HG03342 (cell line): ENCODE measurements at regions not wholly inside any gene's neighbourhood (a gene's known extent, or its start where the extent isn't known, plus 50 kb on each side); places are given as distances from the start of the nearest gene placed in this dataset.

ENCODE experiments used
- ATAC-seq: cut with Tn5 transposase; IDR thresholded peaks from one replicate; pipeline ENCODE4 v1.9.1; 2021; ENCODE audit warnings: mild to moderate bottlenecking, moderate library complexity; ENCODE audit not compliant: unreplicated experiment

- ATAC-seq, result no peak
Measured at GRCh38 chr15:94602754-94603470, 371.6 kb downstream of the MCTP2 start.

GRCh38 chr15:94606286-94606685 is 374.9 kb downstream of the MCTP2 start:
- no peak for ATAC-seq

GRCh38 chr15:94607176-94607654 is 375.9 kb downstream of the MCTP2 start:
- ATAC-seq, result no peak

DNA sequence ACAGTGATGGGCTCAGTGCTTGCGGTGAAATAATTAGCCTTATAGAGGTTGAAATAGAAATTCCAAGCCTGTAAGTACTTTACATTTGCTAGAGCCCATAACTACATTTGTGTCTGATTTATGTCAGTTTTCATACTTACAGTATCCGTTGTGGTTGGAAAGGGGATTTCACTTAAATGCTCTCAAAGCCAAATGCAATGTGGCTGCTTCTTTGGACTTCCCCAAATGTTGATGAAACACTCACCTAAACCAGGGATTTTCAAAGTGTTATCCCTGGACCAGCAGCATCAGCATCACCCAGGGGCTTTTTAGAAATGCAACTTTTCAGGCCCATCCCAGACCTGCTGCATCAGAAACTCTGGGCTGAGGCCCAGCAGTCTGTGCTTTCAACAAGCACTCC is 378.7 kb downstream of the MCTP2 start:
- peak; percentile 64 for ATAC-seq

DNA sequence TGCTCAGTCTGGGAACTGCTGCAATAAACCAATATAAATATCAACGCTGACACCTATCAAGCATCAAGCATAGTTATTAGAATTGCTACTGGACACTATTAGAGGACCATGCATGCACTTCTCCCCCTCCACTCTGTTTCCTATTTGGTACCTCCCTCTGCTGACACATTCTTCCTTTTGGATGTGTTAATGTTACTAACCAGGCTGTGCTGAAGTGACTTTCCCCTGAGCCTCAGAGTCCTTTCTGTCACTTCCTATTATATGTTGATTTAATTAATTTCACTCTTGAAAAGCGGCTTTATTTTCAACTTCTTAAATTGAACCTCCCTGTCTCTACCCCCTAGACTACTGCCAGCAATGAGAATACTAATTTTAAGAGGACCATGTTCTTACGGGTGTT is 379.1 kb downstream of the MCTP2 start:
- ATAC-seq, result no peak

GRCh38 chr15:94611656-94612055 is 380.3 kb downstream of the MCTP2 start:
- ATAC-seq, result no peak

GRCh38 chr15:94615688-94616087 is 384.3 kb downstream of the MCTP2 start:
- no peak for ATAC-seq

GRCh38 chr15:94620632-94621031 is 389.3 kb downstream of the MCTP2 start:
- no peak for ATAC-seq

GRCh38 chr15:94621736-94622135 is 390.4 kb downstream of the MCTP2 start:
- ATAC-seq, result no peak

DNA sequence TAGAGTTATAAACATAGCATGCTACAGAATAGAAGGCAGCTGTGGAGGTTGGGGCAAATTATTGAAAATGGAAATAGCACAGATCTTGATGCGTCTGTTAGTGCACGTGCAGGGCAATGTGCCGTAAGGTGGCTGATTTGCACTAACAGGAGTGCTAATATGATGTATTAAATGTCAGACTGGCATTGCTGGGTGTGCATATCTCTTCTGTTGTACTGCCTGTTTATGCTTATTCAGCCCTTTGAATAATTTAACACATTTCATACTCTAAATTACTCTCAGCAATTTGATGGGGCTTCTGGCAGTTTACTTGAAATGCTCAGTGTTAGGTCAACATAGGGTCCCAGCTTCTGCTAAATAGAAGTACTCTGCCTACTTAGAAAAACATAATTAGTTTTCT is 395.6 kb downstream of the MCTP2 start:
- ATAC-seq, result no peak

GRCh38 chr15:94631608-94632007 is 400.2 kb downstream of the MCTP2 start:
- ATAC-seq, result peak; percentile 80

DNA sequence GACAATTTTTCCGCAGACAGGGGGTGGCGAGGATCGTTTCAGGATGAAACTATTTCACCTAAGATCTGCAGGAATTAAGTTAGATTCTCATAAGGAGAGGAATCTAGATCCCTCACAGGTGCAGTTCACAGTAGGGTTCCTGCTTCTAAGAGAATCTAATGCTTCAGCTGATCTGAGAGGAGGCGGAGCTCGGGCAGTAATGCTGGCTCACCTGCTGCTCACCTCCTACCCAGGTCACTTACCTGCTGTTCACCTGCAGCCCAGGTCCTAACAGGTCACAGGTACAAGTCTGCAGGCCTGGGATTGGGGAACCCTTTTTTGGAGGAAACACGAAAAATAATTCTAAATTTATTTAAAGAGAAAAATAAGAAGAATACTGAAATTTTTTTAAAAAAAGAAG is 406.8 kb downstream of the MCTP2 start:
- ATAC-seq, result no peak

GRCh38 chr15:94639701-94640100 is 408.3 kb downstream of the MCTP2 start:
- no peak for ATAC-seq

- no peak for ATAC-seq
Measured at GRCh38 chr15:94644433-94644832, 413.1 kb downstream of the MCTP2 start.

DNA sequence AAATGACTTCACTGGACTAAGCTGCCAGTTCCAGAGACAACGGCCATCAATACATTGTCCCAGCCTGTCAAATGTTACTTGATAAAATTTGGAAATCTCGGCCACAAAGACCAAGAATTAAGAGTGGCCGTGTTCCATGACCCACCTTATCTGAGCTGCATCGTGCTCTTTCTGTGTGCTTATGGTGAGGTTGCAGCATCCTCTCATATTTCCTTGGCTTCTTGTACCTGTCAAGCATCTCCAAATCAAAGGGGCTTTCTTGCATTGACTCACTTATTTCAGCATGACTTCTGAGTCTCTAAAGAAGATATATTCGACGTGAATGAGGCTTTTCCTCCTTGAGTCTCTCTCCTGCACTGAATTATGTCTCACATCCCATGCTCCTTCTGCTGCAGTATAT is 421.7 kb downstream of the MCTP2 start:
- no peak for ATAC-seq

GRCh38 chr15:94655249-94655880 is 424.0 kb downstream of the MCTP2 start:
- no peak for ATAC-seq

DNA sequence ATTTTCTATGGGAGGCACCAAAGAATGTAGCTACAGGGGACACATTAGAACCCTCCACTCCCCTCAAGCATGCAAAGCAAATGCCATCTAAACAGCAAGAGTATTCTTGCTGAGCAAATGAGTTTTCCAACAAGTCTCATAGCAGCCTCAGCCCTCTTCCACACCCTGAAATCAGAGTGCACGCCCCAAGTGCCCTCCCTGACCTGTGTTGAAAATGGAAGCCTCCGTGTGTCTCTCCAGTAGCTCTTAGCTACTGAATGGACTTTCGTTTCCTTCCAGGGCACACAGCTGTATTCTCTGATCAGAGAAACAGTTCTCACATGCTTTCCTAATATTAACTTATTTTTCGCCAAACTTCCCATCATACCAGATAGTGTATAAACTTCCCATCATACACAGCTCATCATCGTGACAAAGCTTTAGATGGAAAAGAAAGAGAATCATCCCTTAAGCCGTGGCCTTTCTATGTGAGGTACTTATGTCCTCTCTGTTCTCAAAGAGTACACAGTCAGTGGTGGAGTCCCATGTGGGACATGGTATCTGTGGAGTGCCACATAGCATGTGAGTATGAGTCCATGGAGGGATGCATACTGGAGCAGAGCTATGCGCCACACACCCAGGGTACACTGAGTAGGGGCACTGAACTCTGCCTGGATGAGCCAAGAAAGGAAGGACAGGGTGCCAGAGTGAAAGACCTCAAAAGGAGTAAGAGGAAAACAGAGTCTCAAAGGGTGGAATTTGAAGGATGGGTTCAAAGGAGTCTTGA is 434.5 kb downstream of the MCTP2 start:
- no peak for ATAC-seq

DNA sequence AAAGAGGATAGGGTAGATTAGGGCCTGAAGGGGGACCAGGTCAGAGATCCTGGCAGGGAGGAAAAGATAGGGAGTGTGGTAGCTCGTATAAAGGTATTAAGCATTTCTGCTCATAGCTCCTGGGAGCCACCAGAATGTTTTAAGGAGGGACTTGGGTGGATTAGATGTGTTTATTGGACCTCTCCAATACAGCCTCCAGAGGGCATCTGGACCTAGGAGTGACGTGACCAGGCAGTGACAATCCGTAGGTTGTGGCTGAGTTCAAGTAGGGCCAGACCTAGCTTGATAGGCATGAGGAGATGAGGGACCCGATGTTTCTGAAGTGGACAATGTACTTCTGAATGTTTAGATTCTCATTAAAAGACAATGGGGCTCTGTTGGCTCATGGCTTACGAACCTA is 435.2 kb downstream of the MCTP2 start:
- ATAC-seq, result no peak

GRCh38 chr15:94667109-94667508 is 435.7 kb downstream of the MCTP2 start:
- ATAC-seq, result no peak

GRCh38 chr15:94670438-94671034 is 439.2 kb downstream of the MCTP2 start:
- peak; percentile 66 for ATAC-seq

- no peak for ATAC-seq
Measured at GRCh38 chr15:94671858-94672532, 440.6 kb downstream of the MCTP2 start.
